ENCODE measurements at regions not wholly inside any gene's neighbourhood (a gene's known extent, or its start where the extent isn't known, plus 50 kb on each side); places are given as distances from the start of the nearest gene placed in this dataset.

GRCh38 chr13:74975111-74975510, 506.9 kb downstream of the TBC1D4 start:
- Histone ChIP-seq H3K9me3 (no peaks in the 10 kb centered on the region), H4K20me1 (ENCODE audit: insufficient read depth) (no peaks in the 10 kb centered on the region), H3K4me2 (no peak overlapping the region), H3K9ac (no peak overlapping the region), H3K36me3 (replicated peaks in 1 of 2; ENCODE audit: control insufficient read depth in 1 of 2, insufficient read depth in 2 of 2, low read length in 1 of 2) (no peaks in the 10 kb centered on the region), H3K79me2 (ENCODE audit: insufficient read depth) (no peaks in the 10 kb centered on the region), H2AFZ (ENCODE audit: low read depth) (no peak overlapping the region), H3K9me2 (no peaks in the 10 kb centered on the region), H3K27ac (ENCODE audit: low read depth in 2 of 2, low read length in 1 of 2) (no peak overlapping the region), H3F3A (replicated peaks; ENCODE audit: insufficient read depth) (no peaks in the 10 kb centered on the region), H3K4me1 (ENCODE audit: control insufficient read depth in 1 of 2, insufficient read depth in 2 of 2, low read depth in 1 of 2, low read length in 1 of 2) (no peaks in the 10 kb centered on the region; a peak in 2 of 4 replicates), H3K27me3 (ENCODE audit: insufficient read depth) (no peaks in the 10 kb centered on the region), H3K4me3 (ENCODE audit: low read depth in 2 of 2, low read length in 1 of 2) (no peak overlapping the region)
- WGBS (ENCODE audit: low lambda C conversion rate): 46% methylated on average over 2 of the region's 2 CpGs
- ChIA-PET POLR2A (no interaction called here), CTCF (no interaction called here)
- no peak for DNase-seq
- TF ChIP-seq FOXJ3 (CRISPR knock-in tag; IDR thresholded peaks at IDR 0.05) (no peak), TCF12 (IDR thresholded peaks at IDR 0.05) (no peak), SIN3A (IDR thresholded peaks at IDR 0.05; ENCODE audit: borderline replicate concordance, low read depth, low read length) (no peak), SMC3 (IDR thresholded peaks at IDR 0.05; ENCODE audit: low read depth, low read length) (no peak), RCOR1 (IDR thresholded peaks at IDR 0.05; ENCODE audit: low read length) (no peak), GATA2 (CRISPR knock-in tag; IDR thresholded peaks at IDR 0.05) (no peak), EP300 (IDR thresholded peaks at IDR 0.05; ENCODE audit: borderline replicate concordance in 1 of 2, low read depth in 1 of 2, low read length in 1 of 2) (no peak), PBX3 (IDR thresholded peaks at IDR 0.05) (no peak), REST (IDR thresholded peaks at IDR 0.05; ENCODE audit: low read depth, low read length) (no peak), ELF1 (IDR thresholded peaks at IDR 0.05) (no peak), CHD2 (IDR thresholded peaks at IDR 0.05; ENCODE audit: low read length, partially characterized antibody) (no peak), MEF2A (IDR thresholded peaks at IDR 0.05; ENCODE audit: borderline replicate concordance, low read depth) (no peak)
- TF ChIP-seq, protein P1, sequence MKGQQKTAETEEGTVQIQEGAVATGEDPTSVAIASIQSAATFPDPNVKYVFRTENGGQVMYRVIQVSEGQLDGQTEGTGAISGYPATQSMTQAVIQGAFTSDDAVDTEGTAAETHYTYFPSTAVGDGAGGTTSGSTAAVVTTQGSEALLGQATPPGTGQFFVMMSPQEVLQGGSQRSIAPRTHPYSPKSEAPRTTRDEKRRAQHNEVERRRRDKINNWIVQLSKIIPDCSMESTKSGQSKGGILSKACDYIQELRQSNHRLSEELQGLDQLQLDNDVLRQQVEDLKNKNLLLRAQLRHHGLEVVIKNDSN (IDR thresholded peaks at IDR 0.05; ENCODE audit: borderline replicate concordance, low read depth): no peak
